GM23248 (cell line): ENCODE measurements at regions not wholly inside any gene's neighbourhood (a gene's known extent, or its start where the extent isn't known, plus 50 kb on each side); places are given as distances from the start of the nearest gene placed in this dataset.

Experiments used
- EZH2 ChIP-seq: fragments of 200-600 bp; sonication (generic); IDR thresholded peaks from 2 replicates; pipeline ENCODE4 v1.6.1; 2018; ENCODE audit warnings: antibody characterized with exemption, mild to moderate bottlenecking; ENCODE audit not compliant: insufficient read depth, poor library complexity, severe bottlenecking
- EZH2phosphoT487 ChIP-seq: fragments of 200-600 bp; sonication (generic); IDR thresholded peaks from 2 replicates; pipeline ENCODE4 v1.6.1; 2018; ENCODE audit warnings: antibody characterized with exemption, moderate library complexity, mild to moderate bottlenecking, low read depth; ENCODE audit not compliant: insufficient read depth

DNA sequence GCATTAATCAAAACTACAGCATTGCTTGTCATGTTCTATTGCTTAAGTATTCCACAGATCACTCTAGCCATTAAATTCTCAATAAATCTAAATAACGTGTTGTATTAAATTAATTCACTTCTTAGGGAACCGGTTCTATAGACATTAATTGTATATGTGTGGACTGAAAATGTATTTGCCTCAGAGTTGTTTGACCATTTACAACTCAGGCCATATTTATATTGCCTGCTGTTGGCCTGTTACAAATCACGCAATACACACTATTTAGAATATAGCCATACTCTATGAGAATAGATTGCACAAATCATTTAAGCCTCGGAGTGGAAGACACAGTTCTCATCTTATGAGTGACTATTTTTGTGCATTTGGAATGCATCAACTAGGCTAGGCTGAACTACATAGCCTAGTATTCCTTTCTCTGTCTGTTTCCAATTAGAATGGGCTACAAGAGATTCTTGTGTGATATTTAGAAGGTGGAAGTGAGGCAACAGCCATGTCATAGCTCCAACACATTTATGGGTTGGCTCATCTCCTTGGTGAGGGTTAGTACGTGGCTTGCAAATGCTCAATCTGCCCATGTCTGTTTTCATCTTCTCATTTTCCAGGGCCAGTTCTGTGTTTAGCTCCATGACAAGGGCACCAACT is 1116.1 kb downstream of the PCDH9 start:
- TF ChIP-seq EZH2phosphoT487: no peak
- no peak for TF ChIP-seq EZH2
